Tibial artery (tissue), 4 donors: ENCODE measurements at regions not wholly inside any gene's neighbourhood (a gene's known extent, or its start where the extent isn't known, plus 50 kb on each side); places are given as distances from the start of the nearest gene placed in this dataset.

Experiments
- DNase-seq, 2 donors: peaks; one replicate each; pipeline ENCODE4 v3.0.0-alpha.2; 2019
- H3K27ac ChIP-seq, 2 donors: fragments of 200-600 bp; sonication (generic) in 1 of 2; 1 replicate in 1 of 2; 2 replicates in 1 of 2; pipeline ENCODE4 v1.5.1; 2018 to 2019; ENCODE audit warnings: mild to moderate bottlenecking in 1 of 2
- H3K27me3 ChIP-seq, 2 donors: fragments of 200-600 bp; sonication (generic) in 1 of 2; one replicate each; pipeline versions ENCODE4 v1.5.1 to v1.6.0; 2016 to 2019
- H3K36me3 ChIP-seq, 3 donors: fragments of 200-600 bp; sonication (generic) in 2 of 3; one replicate each; pipeline ENCODE4 v1.5.1; 2016 to 2019; ENCODE audit warnings: mild to moderate bottlenecking in 2 of 3
- H3K4me1 ChIP-seq, 4 donors: fragments of 200-600 bp; sonication (generic) in 2 of 4; 1 replicate in 3 of 4; 2 replicates in 1 of 4; pipeline ENCODE4 v1.5.1; 2016 to 2019
- H3K4me3 ChIP-seq, 2 donors: fragments of 200-600 bp; sonication (generic) in 1 of 2; 1 replicate in 1 of 2; 2 replicates in 1 of 2; pipeline ENCODE4 v1.5.1; 2018 to 2019; ENCODE audit warnings: mild to moderate bottlenecking in 2 of 2
- H3K9me3 ChIP-seq, 3 donors: fragments of 200-600 bp; sonication (generic) in 1 of 3; one replicate each; pipeline ENCODE4 v1.5.1; 2016 to 2019
- intact Hi-C: fragments of 100-400 bp; cut with DNase I; formaldehyde crosslinking; loops from one replicate; pipeline ENCODE4 v1.15.0; 2023; ENCODE audit warnings: low total_unique reads
- TF ChIP-seq, protein P1 (sequence below), 2 experiments: fragments of 200-600 bp in 1 of 2; fragments of 450-650 bp in 1 of 2; IDR thresholded peaks; one replicate each; pipeline ENCODE4 v1.5.1; 2017 to 2019; ENCODE audit warnings: antibody characterized with exemption in 2 of 2, mild to moderate bottlenecking in 1 of 2, moderate library complexity in 1 of 2

DNA sequence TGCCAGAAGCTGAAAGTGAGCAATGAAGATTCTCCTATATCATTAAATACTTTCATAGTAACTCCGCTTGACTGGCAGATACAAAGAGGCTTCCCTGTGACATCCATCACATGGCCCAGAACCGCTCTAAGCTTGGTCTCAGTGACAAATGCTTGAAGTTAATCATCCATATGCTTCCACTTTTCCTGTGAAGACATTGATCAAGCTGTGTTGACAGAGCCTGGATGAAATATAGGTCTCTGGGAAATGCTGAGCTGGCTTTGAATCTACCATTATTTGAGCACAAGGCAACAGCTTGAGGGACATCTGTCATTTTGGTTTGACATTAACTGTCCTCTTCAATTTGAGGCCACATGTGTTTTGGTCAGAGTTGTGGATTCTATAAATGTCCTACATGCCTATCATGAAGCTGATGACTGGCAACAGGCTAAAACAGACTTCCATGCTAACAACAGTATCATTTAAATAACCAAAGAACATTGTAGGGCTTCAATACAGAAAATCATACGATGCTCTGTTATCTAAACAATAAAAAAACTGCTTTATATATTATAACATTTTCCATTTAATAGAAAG lies 402.2 kb upstream of the IRAK1BP1 start:
- Histone ChIP-seq H3K9me3 (no peaks in the 10 kb centered on the region), H3K27me3 (no peaks in the 10 kb centered on the region), H3K36me3 (no peaks in the 10 kb centered on the region), H3K4me3 (no peak overlapping the region), H3K27ac (no peak overlapping the region), H3K4me1 (no peaks in the 10 kb centered on the region)
- no peak for DNase-seq
- intact Hi-C loops = no loop called here
- TF ChIP-seq, protein P1, sequence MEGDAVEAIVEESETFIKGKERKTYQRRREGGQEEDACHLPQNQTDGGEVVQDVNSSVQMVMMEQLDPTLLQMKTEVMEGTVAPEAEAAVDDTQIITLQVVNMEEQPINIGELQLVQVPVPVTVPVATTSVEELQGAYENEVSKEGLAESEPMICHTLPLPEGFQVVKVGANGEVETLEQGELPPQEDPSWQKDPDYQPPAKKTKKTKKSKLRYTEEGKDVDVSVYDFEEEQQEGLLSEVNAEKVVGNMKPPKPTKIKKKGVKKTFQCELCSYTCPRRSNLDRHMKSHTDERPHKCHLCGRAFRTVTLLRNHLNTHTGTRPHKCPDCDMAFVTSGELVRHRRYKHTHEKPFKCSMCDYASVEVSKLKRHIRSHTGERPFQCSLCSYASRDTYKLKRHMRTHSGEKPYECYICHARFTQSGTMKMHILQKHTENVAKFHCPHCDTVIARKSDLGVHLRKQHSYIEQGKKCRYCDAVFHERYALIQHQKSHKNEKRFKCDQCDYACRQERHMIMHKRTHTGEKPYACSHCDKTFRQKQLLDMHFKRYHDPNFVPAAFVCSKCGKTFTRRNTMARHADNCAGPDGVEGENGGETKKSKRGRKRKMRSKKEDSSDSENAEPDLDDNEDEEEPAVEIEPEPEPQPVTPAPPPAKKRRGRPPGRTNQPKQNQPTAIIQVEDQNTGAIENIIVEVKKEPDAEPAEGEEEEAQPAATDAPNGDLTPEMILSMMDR (IDR thresholded peaks at IDR 0.05) = no peak

DNA sequence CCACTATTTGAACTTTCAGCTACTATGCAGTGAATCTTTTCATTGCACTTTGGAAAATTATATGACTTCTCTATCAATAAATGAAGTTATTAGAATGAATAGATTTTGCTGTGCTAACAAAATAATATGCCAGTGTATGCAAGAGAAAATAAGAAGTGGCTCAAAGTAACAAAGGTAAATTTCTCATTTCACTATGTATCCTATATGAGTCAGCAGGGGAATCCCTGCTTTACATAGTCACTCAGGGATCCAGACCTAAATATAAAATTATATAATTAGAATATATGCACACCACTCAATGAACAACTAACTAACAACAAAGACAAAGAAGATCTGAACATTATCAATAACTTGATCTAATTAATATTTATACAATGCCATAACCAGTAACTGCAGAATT lies 390.8 kb upstream of the IRAK1BP1 start:
- no peak for DNase-seq
- H3K9me3 ChIP-seq = no peaks in the 10 kb centered on the region
- H3K36me3 ChIP-seq = no peaks in the 10 kb centered on the region
- no peaks in the 10 kb centered on the region for H3K27me3 ChIP-seq
- H3K27ac ChIP-seq = no peak overlapping the region
- H3K4me1 ChIP-seq = no peaks in the 10 kb centered on the region
- TF ChIP-seq, protein P1 (IDR thresholded peaks at IDR 0.05) = no peak
- intact Hi-C loops = no loop called here
- H3K4me3 ChIP-seq = no peak overlapping the region

DNA sequence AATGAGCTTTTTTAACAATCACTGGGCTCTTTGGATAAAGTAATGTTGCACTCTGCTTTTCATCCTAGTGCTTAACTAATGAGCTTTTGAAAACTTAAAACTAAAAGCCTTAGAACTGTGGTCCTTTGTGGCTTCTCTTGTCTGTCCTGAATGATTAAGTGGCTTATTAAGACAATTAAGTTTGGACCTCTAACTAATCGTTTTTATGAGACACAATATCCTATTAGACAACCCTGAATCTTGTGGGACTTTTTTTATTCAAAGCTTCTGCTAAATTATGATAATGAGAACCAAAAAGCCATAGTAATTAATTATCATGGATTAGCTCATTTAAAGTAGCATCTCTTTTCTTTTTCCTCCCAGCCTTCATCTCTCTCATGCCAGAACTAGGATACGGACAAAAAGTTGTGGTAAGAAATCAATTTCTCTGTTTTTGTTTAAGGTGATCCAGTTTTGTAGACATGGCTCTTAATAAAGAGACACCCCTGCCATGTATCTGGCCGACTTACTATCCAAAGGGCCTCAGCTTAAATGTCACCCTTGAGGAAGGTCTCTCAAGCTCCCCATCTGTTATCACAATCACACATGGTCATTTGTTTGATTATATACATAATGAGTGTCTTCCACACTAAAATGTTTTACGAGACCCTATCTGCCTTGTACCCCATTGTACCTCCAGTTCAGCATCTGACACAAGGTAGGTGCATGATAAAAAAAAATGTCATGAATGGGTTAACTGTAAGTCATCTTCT lies 384.4 kb upstream of the IRAK1BP1 start:
- intact Hi-C loops = no loop called here
- no peaks in the 10 kb centered on the region for H3K36me3 ChIP-seq
- H3K4me1 ChIP-seq = no peaks in the 10 kb centered on the region
- no peak overlapping the region for H3K4me3 ChIP-seq
- H3K9me3 ChIP-seq = no peaks in the 10 kb centered on the region
- DNase-seq = no peak
- no peak overlapping the region for H3K27ac ChIP-seq
- H3K27me3 ChIP-seq = no peaks in the 10 kb centered on the region
- TF ChIP-seq, protein P1 (IDR thresholded peaks at IDR 0.05) = no peak

DNA sequence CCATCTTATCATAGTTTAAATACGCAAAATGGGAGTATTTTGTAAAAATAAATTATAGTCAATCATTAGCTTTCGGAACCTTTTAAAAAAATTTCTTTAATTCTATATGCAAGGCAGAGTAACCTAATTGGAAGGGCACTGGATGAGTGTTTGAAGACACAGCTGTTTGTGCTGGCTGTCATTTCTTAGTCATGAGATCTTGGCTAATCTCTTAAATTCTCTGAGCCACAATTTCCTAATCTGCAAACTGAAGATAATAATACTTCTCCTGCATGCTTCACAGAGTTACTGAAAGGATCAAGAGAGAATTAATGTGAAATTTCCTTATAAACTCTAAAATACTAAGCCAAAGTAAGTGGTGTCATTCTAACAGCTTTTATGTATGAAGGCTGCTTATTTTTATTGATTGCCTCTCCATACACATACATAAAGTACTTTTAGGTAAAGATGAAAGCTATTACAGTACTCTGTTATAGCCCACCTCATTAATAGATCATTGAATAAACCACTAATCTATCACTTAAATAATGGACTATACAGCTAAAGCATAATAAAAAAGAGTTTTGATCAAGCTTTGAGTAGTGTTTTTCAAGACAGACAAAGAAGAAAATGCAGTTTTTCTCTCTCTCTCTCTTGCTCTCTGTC lies 383.7 kb upstream of the IRAK1BP1 start:
- TF ChIP-seq, protein P1 (IDR thresholded peaks at IDR 0.05) = no peak
- Histone ChIP-seq H3K27me3 (no peaks in the 10 kb centered on the region), H3K27ac (no peak overlapping the region), H3K9me3 (no peaks in the 10 kb centered on the region), H3K4me3 (no peak overlapping the region), H3K4me1 (no peaks in the 10 kb centered on the region), H3K36me3 (no peaks in the 10 kb centered on the region)
- intact Hi-C loops = no loop called here
- no peak for DNase-seq

DNA sequence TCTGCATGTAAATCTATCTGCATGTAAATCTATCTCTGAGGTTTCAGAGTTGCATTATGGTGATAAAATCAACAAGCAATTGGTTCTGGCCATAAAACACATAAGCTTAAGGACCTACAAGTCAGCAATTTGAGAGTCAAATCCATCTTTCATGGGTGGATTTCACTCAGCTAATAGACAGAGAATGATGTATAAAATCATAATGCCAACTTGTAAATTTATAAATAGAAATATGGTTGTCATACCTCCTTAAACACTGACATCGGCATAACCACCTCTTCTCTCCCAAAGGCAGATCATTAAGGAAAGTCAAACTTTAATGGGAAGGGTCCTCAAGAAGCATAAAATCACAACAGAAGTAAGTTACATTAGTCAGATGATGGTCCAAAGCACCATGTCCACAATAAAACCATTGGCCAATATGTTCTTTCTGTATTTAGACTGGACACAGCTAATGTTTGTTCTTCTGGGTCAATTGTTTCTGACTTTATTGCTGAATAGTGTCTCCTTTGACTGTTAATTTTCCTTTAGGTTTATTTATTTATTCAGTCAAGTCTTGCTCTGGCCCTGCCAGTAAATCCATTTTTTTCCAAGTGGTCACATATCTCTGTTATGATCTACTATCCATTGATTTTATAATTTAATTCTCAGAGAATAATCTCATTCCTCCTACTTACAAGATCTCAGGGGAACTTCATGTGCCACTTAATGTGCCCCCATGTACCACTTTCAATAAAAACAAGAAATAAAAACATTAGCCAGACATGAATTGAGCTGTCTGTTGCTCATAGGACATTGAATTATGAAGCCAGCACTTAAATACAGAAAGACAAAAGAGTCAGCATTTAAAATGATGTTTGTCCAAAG lies 382.9 kb upstream of the IRAK1BP1 start:
- no peaks in the 10 kb centered on the region for H3K9me3 ChIP-seq
- intact Hi-C loops = no loop called here

More for the DNA sequence above, 382.9 kb upstream of the IRAK1BP1 start:
- TF ChIP-seq, protein P1 (IDR thresholded peaks at IDR 0.05) = no peak
- no peak overlapping the region for H3K27ac ChIP-seq
- H3K4me1 ChIP-seq = no peaks in the 10 kb centered on the region
- H3K4me3 ChIP-seq = no peak overlapping the region
- H3K36me3 ChIP-seq = no peaks in the 10 kb centered on the region
- no peaks in the 10 kb centered on the region for H3K27me3 ChIP-seq
- no peak for DNase-seq
